ENCODE measurements at regions not wholly inside any gene's neighbourhood (a gene's known extent, or its start where the extent isn't known, plus 50 kb on each side); places are given as distances from the start of the nearest gene placed in this dataset.

GRCh38 chr6:139879823-139880356 is 505.4 kb upstream of the CITED2 start:
- TF ChIP-seq CTCF (IDR thresholded peaks at IDR 0.05) = no peak
- TF ChIP-seq POLR2A (IDR thresholded peaks at IDR 0.05) = no peak
